IMR-90 (cell line): ENCODE measurements at regions not wholly inside any gene's neighbourhood (a gene's known extent, or its start where the extent isn't known, plus 50 kb on each side); places are given as distances from the start of the nearest gene placed in this dataset.

Source experiments
- ATAC-seq: fragments of 200-7000 bp; cut with Tn5 transposase; 2 replicates; pipeline ENCODE4 v1.9.1; 2020; ENCODE audit warnings: low read depth, mild to moderate bottlenecking, moderate library complexity
- BruUV-seq: library from RNA; stranded (reverse); fragments of 400-500 nt; replicated peaks from 2 replicates; lab custom pipeline; 2021; lab: Mats Ljungman, UMichigan
- CTCF ChIA-PET: fragments of 300-600 bp; formaldehyde crosslinking; extraction: SDS; loops from one replicate; lab custom pipeline; 2021; ENCODE audit warnings: antibody characterized with exemption; lab: Yijun Ruan, JAX
- POLR2A ChIA-PET: fragments of 300-600 bp; sonication (Branson Sonifier 250); formaldehyde crosslinking; loops from one replicate; lab custom pipeline; 2022; ENCODE audit warnings: antibody characterized with exemption; ENCODE audit not compliant: unreplicated experiment; lab: Charles Lee
- DNase-seq: peaks from one replicate; pipeline ENCODE4 v3.0.0; 2013
- H2AFZ ChIP-seq: replicated peaks from 2 replicates; pipeline ENCODE3; 2013; ENCODE audit warnings: low read length, mild to moderate bottlenecking; ENCODE audit not compliant: poor library complexity
- H2AK5ac ChIP-seq: 2 replicates; pipeline ENCODE4 v1.6.1; 2013; ENCODE audit warnings: low read depth, low read length, inconsistent platforms
- H2AK9ac ChIP-seq: replicated peaks from 2 replicates; pipeline ENCODE3; 2013; ENCODE audit warnings: mild to moderate bottlenecking, low read depth, low read length, moderate library complexity; ENCODE audit not compliant: poor library complexity
- H2BK120ac ChIP-seq: 2 replicates; pipeline ENCODE4 v1.6.1; 2013; ENCODE audit warnings: low read depth, low read length, inconsistent platforms
- H2BK15ac ChIP-seq: 3 replicates; pipeline ENCODE4 v1.6.1; 2013; ENCODE audit warnings: low read depth, low read length, inconsistent platforms
- H2BK20ac ChIP-seq: 2 replicates; pipeline ENCODE4 v1.6.1; 2013; ENCODE audit warnings: low read depth, mild to moderate bottlenecking, inconsistent platforms, low read length, moderate library complexity
- H2BK5ac ChIP-seq: 2 replicates; pipeline ENCODE4 v1.6.1; 2013; ENCODE audit warnings: mild to moderate bottlenecking, low read depth, low read length, inconsistent platforms; ENCODE audit not compliant: poor library complexity, severe bottlenecking
- H3K14ac ChIP-seq: replicated peaks from 2 replicates; pipeline ENCODE4 v1.6.1; 2013; ENCODE audit warnings: low read depth, low read length, inconsistent platforms
- H3K18ac ChIP-seq: 2 replicates; pipeline ENCODE4 v1.6.1; 2013; ENCODE audit warnings: low read depth, low read length, control low read depth
- H3K23ac ChIP-seq: 2 replicates; pipeline ENCODE4 v1.6.1; 2013; ENCODE audit warnings: low read depth, low read length, inconsistent platforms
- H3K27ac ChIP-seq: 2 replicates; pipeline ENCODE4 v1.5.1; 2013; ENCODE audit warnings: mild to moderate bottlenecking, control low read depth, low read length; ENCODE audit not compliant: insufficient read depth
- H3K27me3 ChIP-seq: 2 replicates; pipeline ENCODE4 v1.6.1; 2013; ENCODE audit warnings: low read length; ENCODE audit not compliant: control insufficient read depth, insufficient read depth
- H3K36me3 ChIP-seq: 2 replicates; pipeline ENCODE4 v1.6.1; 2013; ENCODE audit warnings: low read length, mixed read lengths; ENCODE audit not compliant: control insufficient read depth, insufficient read depth
- H3K4ac ChIP-seq: 2 replicates; pipeline ENCODE4 v1.6.1; 2013; ENCODE audit warnings: low read depth, low read length, inconsistent platforms
- H3K4me1 ChIP-seq: 2 replicates; pipeline ENCODE4 v1.6.1; 2013; ENCODE audit warnings: low read length, mixed read lengths; ENCODE audit not compliant: control insufficient read depth, insufficient read depth
- H3K4me2 ChIP-seq: 2 replicates; pipeline ENCODE4 v1.6.1; 2013; ENCODE audit warnings: low read depth, mild to moderate bottlenecking, control low read depth, low read length, moderate library complexity
- H3K4me3 ChIP-seq: 2 replicates; pipeline ENCODE4 v1.5.1; 2013; ENCODE audit warnings: low read depth, mild to moderate bottlenecking, control low read depth, low read length, moderate library complexity; ENCODE audit not compliant: insufficient read depth
- H3K56ac ChIP-seq: 2 replicates; pipeline ENCODE4 v1.6.1; 2013; ENCODE audit warnings: low read length, inconsistent platforms; ENCODE audit not compliant: insufficient read depth; ENCODE audit errors: extremely low read depth
- H3K79me1 ChIP-seq, 2 experiments: 2 replicates each; pipeline ENCODE4 v1.6.1; 2013; ENCODE audit warnings: low read length in 2 of 2, inconsistent platforms in 1 of 2, low read depth in 1 of 2
- H3K9ac ChIP-seq: 2 replicates; pipeline ENCODE4 v1.6.1; 2013; ENCODE audit warnings: low read depth, low read length, control low read depth
- H3K9me1 ChIP-seq: 2 replicates; pipeline ENCODE4 v1.6.1; 2013; ENCODE audit warnings: low read length, inconsistent platforms; ENCODE audit not compliant: insufficient read depth
- H3K9me3 ChIP-seq: 2 replicates; pipeline ENCODE4 v1.6.1; 2013; ENCODE audit warnings: low read length; ENCODE audit not compliant: control insufficient read depth, insufficient read depth
- H4K20me1 ChIP-seq: 2 replicates; pipeline ENCODE4 v1.6.1; 2013; ENCODE audit warnings: low read length, inconsistent platforms; ENCODE audit not compliant: insufficient read depth
- H4K5ac ChIP-seq: 2 replicates; pipeline ENCODE4 v1.6.1; 2013; ENCODE audit warnings: mild to moderate bottlenecking, low read depth, low read length, control low read depth
- H4K8ac ChIP-seq, 2 experiments: 2 replicates each; pipeline ENCODE4 v1.6.1; 2013; ENCODE audit warnings: low read depth in 2 of 2, low read length in 2 of 2, control low read depth in 1 of 2, inconsistent platforms in 1 of 2
- H4K91ac ChIP-seq: 2 replicates; pipeline ENCODE4 v1.6.1; 2013; ENCODE audit warnings: low read depth, low read length, inconsistent platforms; ENCODE audit not compliant: insufficient read depth
- BHLHE40 ChIP-seq: fragments of 150-350 bp; IDR thresholded peaks from 2 replicates; pipeline ENCODE4 v1.6.1; 2016; ENCODE audit warnings: mild to moderate bottlenecking, low read depth, low read length
- CEBPB ChIP-seq: IDR thresholded peaks from 2 replicates; pipeline ENCODE4 v1.6.1; 2012; ENCODE audit warnings: low read depth, low read length, improper control_type of control experiment
- CHD1 ChIP-seq: IDR thresholded peaks from 2 replicates; pipeline ENCODE4 v1.6.1; 2012; ENCODE audit warnings: low read depth, low read length, improper control_type of control experiment
- ELK1 ChIP-seq: fragments of 150-350 bp; IDR thresholded peaks from 2 replicates; pipeline ENCODE4 v1.6.1; 2016; ENCODE audit warnings: low read depth, mild to moderate bottlenecking, low read length, moderate library complexity, borderline replicate concordance
- MAFK ChIP-seq: IDR thresholded peaks from 2 replicates; pipeline ENCODE4 v1.6.1; 2012; ENCODE audit warnings: low read depth, low read length, improper control_type of control experiment
- MAZ ChIP-seq: IDR thresholded peaks from 2 replicates; pipeline ENCODE4 v1.6.1; 2012; ENCODE audit warnings: low read depth, mild to moderate bottlenecking, low read length, improper control_type of control experiment, moderate library complexity, borderline replicate concordance
- NFE2L2 ChIP-seq: fragments of 150-350 bp; IDR thresholded peaks from 2 replicates; pipeline ENCODE4 v1.6.1; 2016; ENCODE audit warnings: low read depth, mild to moderate bottlenecking, low read length
- POLR2A ChIP-seq: IDR thresholded peaks from 2 replicates; pipeline ENCODE4 v1.6.1; 2012; ENCODE audit warnings: mild to moderate bottlenecking, low read depth, low read length
- RFX5 ChIP-seq: IDR thresholded peaks from 2 replicates; pipeline ENCODE4 v1.8.0; 2012; ENCODE audit warnings: low read depth, mild to moderate bottlenecking, low read length, moderate library complexity
- USF2 ChIP-seq: fragments of 150-350 bp; IDR thresholded peaks from 2 replicates; pipeline ENCODE4 v1.6.1; 2017; ENCODE audit warnings: mild to moderate bottlenecking, antibody characterized with exemption, low read length, low read depth
- WGBS, 2 experiments: methylation state at CpG; one replicate each; pipeline versions ENCODE4 v1.1.5 to v1.1.7; 2013; ENCODE audit warnings: missing lambda C conversion rate in 2 of 2; ENCODE audit not compliant: insufficient read length in 1 of 2; ENCODE audit errors: extremely low coverage in 2 of 2; 5-methylcytosine and 5-hydroxymethylcytosine counted together
- dilution Hi-C: fragments of 300-500 bp; cut with HindIII; formaldehyde crosslinking; loops from one replicate; pipeline ENCODE4 v1.14.3; 2018; ENCODE audit warnings: low sequenced_read_pairs; ENCODE audit not compliant: unreplicated experiment
- in situ Hi-C: fragments of 300-500 bp; cut with MboI; formaldehyde crosslinking; loops from 3 replicates; pipeline ENCODE4 v1.14.3; 2019; ENCODE audit warnings: low sequenced_read_pairs, inconsistent platforms, mixed read lengths
- intact Hi-C: fragments of 100-400 bp; cut with micrococcal nuclease; formaldehyde crosslinking; loops from 2 replicates; pipeline ENCODE4 v1.10.0; 2022
- TF ChIP-seq, protein P1 (sequence below): conservative IDR thresholded peaks from 2 replicates; pipeline ENCODE4 v1.5.1; 2012; ENCODE audit warnings: mild to moderate bottlenecking, low read depth, low read length, improper control_type of control experiment

DNA sequence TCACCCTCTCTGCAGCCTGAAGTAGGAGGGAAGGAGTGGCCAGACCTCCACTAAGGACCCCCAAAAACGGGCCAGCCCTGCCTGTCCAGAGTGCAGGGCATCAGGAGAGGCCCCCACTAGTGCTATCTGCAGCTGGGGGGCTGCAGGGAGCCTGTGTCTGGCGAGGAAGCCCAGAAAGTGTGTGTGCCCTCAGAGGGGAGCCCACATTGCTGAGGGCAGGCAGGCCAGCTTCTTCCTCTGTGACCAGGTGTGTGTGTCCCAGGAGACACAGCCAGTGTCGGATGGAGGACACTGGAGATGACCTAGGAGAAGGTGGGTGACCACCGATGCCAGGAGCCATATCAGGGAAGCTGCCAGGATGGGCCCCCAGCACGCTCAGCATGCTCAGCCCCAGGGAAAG, 218.7 kb downstream of the IRX2 start:
- H3K23ac ChIP-seq: no peak overlapping the region
- dilution Hi-C loops: no loop called here
- no peaks in the 10 kb centered on the region for H3K9me1 ChIP-seq
- H3K4me3 ChIP-seq: no peak overlapping the region
- in situ Hi-C loops: no loop called here
- no peak overlapping the region for H2BK5ac ChIP-seq
- CTCF ChIA-PET: no interaction called here
- H4K5ac ChIP-seq: no peak overlapping the region
- H3K18ac ChIP-seq: no peak overlapping the region
- H4K91ac ChIP-seq: no peak overlapping the region
- TF ChIP-seq RFX5 (no peak), NFE2L2 (no peak), USF2 (no peak), MAZ (no peak), MAFK (no peak), POLR2A (no peak), BHLHE40 (no peak), CEBPB (no peak), ELK1 (no peak), CHD1 (no peak)
- TF ChIP-seq, protein P1, sequence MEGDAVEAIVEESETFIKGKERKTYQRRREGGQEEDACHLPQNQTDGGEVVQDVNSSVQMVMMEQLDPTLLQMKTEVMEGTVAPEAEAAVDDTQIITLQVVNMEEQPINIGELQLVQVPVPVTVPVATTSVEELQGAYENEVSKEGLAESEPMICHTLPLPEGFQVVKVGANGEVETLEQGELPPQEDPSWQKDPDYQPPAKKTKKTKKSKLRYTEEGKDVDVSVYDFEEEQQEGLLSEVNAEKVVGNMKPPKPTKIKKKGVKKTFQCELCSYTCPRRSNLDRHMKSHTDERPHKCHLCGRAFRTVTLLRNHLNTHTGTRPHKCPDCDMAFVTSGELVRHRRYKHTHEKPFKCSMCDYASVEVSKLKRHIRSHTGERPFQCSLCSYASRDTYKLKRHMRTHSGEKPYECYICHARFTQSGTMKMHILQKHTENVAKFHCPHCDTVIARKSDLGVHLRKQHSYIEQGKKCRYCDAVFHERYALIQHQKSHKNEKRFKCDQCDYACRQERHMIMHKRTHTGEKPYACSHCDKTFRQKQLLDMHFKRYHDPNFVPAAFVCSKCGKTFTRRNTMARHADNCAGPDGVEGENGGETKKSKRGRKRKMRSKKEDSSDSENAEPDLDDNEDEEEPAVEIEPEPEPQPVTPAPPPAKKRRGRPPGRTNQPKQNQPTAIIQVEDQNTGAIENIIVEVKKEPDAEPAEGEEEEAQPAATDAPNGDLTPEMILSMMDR: no peak
- H2BK15ac ChIP-seq: no peak overlapping the region
- H3K79me1 ChIP-seq: no peaks in the 10 kb centered on the region
- H3K14ac ChIP-seq: no peak overlapping the region
- H3K9ac ChIP-seq: no peak overlapping the region
- H3K4me1 ChIP-seq: no peaks in the 10 kb centered on the region
- intact Hi-C loops: no loop called here
- H3K27me3 ChIP-seq: no peaks in the 10 kb centered on the region
- POLR2A ChIA-PET: no interaction called here
- no peak overlapping the region for H3K4ac ChIP-seq
- ATAC-seq (no peak), DNase-seq (no peak)
- no peak overlapping the region for H2AFZ ChIP-seq
- H3K27ac ChIP-seq: no peak overlapping the region
- peaks cover 39% of the 10 kb centered on the region for H3K9me3 ChIP-seq
- H3K56ac ChIP-seq: no peak overlapping the region
- H3K36me3 ChIP-seq: no peaks in the 10 kb centered on the region
- no peak overlapping the region for H2BK20ac ChIP-seq
- H3K4me2 ChIP-seq: no peak overlapping the region
- no peak overlapping the region for H2AK5ac ChIP-seq
- WGBS, 2 experiments: no CpG with 5 or more reads among the region's 5 CpGs
- H4K20me1 ChIP-seq: no peaks in the 10 kb centered on the region
- no peak overlapping the region for H2AK9ac ChIP-seq
- no peak overlapping the region for H4K8ac ChIP-seq
- BruUV-seq: no TSS peak
- no peak overlapping the region for H2BK120ac ChIP-seq
